ENCODE measurements at regions not wholly inside any gene's neighbourhood (a gene's known extent, or its start where the extent isn't known, plus 50 kb on each side); places are given as distances from the start of the nearest gene placed in this dataset.

- DNase-seq (ENCODE audit: low read depth in 1 of 2, low spot score in 2 of 2): no peak
- Histone ChIP-seq H3K9ac (replicated peaks in 1 of 4; ENCODE audit: extremely low read depth in 1 of 4, low read depth in 3 of 4, low read length in 3 of 4) (no peak overlapping the region), H3K14ac (ENCODE audit: insufficient read length) (no peak overlapping the region), H2BK15ac (ENCODE audit: low read length) (no peak overlapping the region), H3K18ac (ENCODE audit: extremely low read depth, low read length) (no peak overlapping the region), H3K4me3 (ENCODE audit: extremely low read depth in 1 of 4, insufficient read depth in 2 of 4, low read depth in 3 of 4, low read length in 4 of 4) (no peak overlapping the region), H2AFZ (ENCODE audit: low read length) (no peak overlapping the region), H4K5ac (ENCODE audit: insufficient read length, low read depth, low read length) (no peak overlapping the region), H3K4ac (replicated peaks; ENCODE audit: insufficient read length, low read depth, low read length) (no peak overlapping the region), H3K56ac (replicated peaks; ENCODE audit: insufficient read length, low read depth, low read length) (no peak overlapping the region), H4K8ac (ENCODE audit: extremely low read depth, insufficient read depth, low read length) (no peak overlapping the region), H3K9me3 (ENCODE audit: insufficient read depth in 2 of 2, low read depth in 1 of 2, low read length in 1 of 2) (no peaks in the 10 kb centered on the region), H3K36me3 (ENCODE audit: control insufficient read depth in 2 of 4, insufficient read depth in 4 of 4, low read length in 3 of 4) (no peaks in the 10 kb centered on the region), H2BK5ac (ENCODE audit: low read depth, low read length) (no peak overlapping the region), H3K27me3 (replicated peaks in 1 of 4; ENCODE audit: control insufficient read depth in 3 of 4, extremely low read depth in 1 of 4, insufficient read depth in 3 of 4, low read length in 3 of 4) (no peaks in the 10 kb centered on the region), H3K27ac (ENCODE audit: low read depth, low read length) (no peak overlapping the region), H4K91ac (replicated peaks; ENCODE audit: insufficient read length, low read length) (no peak overlapping the region), H4K20me1 (replicated peaks in 1 of 2; ENCODE audit: control insufficient read depth in 1 of 2, insufficient read depth in 2 of 2, low read length in 2 of 2) (no peaks in the 10 kb centered on the region), H3K4me2 (ENCODE audit: insufficient read depth in 1 of 2, low read depth in 2 of 2, low read length in 2 of 2) (no peak overlapping the region), H2BK120ac (replicated peaks; ENCODE audit: low read depth, low read length) (no peak overlapping the region), H2BK20ac (ENCODE audit: low read length) (no peak overlapping the region), H3K23ac (ENCODE audit: insufficient read length) (no peak overlapping the region), H3K23me2 (ENCODE audit: low read depth, low read length) (no peaks in the 10 kb centered on the region), H2AK5ac (ENCODE audit: low read depth, low read length) (no peak overlapping the region), H2BK12ac (ENCODE audit: low read depth, low read length) (no peak overlapping the region), H3K4me1 (replicated peaks in 1 of 4; ENCODE audit: control insufficient read depth in 3 of 4, insufficient read depth in 4 of 4, low read length in 3 of 4) (no peaks in the 10 kb centered on the region), H3K79me1 (ENCODE audit: low read depth, low read length) (no peaks in the 10 kb centered on the region), H3K79me2 (ENCODE audit: control insufficient read depth in 1 of 2, insufficient read depth in 2 of 2, low read length in 2 of 2) (no peaks in the 10 kb centered on the region)
- POLR2A ChIA-PET (ENCODE audit: partially characterized antibody): no interaction called here
- CTCF ChIA-PET (ENCODE audit: partially characterized antibody): no interaction called here
- FAIRE-seq: no peak
- no peak for TF ChIP-seq CHD1 (IDR thresholded peaks at IDR 0.05; ENCODE audit: low read depth, low read length)
- no peak for TF ChIP-seq CTBP2 (IDR thresholded peaks at IDR 0.05; ENCODE audit: borderline replicate concordance, insufficient read depth, insufficient read length, low read length)
- TF ChIP-seq RNF2 (IDR thresholded peaks at IDR 0.05; ENCODE audit: borderline replicate concordance, low read depth, low read length, missing control alignments, poor library complexity, severe bottlenecking): no peak
- TF ChIP-seq GABPA (IDR thresholded peaks at IDR 0.05; ENCODE audit: borderline replicate concordance, insufficient read depth, low read length): no peak
- no peak for TF ChIP-seq EGR1 (IDR thresholded peaks at IDR 0.05; ENCODE audit: borderline replicate concordance, low read depth, low read length)
- TF ChIP-seq HDAC6 (IDR thresholded peaks at IDR 0.05; ENCODE audit: low read depth, low read length): no peak
- TF ChIP-seq TBP (IDR thresholded peaks at IDR 0.05; ENCODE audit: low read depth, low read length): no peak
- TF ChIP-seq EZH2 (IDR thresholded peaks at IDR 0.05; ENCODE audit: low read depth, low read length, severe bottlenecking): no peak
- no peak for TF ChIP-seq SIX5 (IDR thresholded peaks at IDR 0.05; ENCODE audit: low read depth, low read length)
- TF ChIP-seq GTF2F1 (IDR thresholded peaks at IDR 0.05; ENCODE audit: borderline replicate concordance, low read depth, low read length): no peak
- TF ChIP-seq, protein P1, sequence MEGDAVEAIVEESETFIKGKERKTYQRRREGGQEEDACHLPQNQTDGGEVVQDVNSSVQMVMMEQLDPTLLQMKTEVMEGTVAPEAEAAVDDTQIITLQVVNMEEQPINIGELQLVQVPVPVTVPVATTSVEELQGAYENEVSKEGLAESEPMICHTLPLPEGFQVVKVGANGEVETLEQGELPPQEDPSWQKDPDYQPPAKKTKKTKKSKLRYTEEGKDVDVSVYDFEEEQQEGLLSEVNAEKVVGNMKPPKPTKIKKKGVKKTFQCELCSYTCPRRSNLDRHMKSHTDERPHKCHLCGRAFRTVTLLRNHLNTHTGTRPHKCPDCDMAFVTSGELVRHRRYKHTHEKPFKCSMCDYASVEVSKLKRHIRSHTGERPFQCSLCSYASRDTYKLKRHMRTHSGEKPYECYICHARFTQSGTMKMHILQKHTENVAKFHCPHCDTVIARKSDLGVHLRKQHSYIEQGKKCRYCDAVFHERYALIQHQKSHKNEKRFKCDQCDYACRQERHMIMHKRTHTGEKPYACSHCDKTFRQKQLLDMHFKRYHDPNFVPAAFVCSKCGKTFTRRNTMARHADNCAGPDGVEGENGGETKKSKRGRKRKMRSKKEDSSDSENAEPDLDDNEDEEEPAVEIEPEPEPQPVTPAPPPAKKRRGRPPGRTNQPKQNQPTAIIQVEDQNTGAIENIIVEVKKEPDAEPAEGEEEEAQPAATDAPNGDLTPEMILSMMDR (IDR thresholded peaks at IDR 0.05; ENCODE audit: control extremely low read depth in 1 of 3, insufficient read depth in 1 of 3, low read depth in 1 of 3, low read length in 3 of 3): no peak
- TF ChIP-seq CHD2 (IDR thresholded peaks at IDR 0.05; ENCODE audit: low read length): no peak
- TF ChIP-seq RAD21 (IDR thresholded peaks at IDR 0.05 in 1 of 2, conservative IDR thresholded peaks at IDR 0.05 in 1 of 2; ENCODE audit: low read depth in 2 of 2, low read length in 2 of 2): no peak
These were observed 521.8 kb downstream of the LMO7 start for GRCh38 chr13:76157926-76158325.

Measured in H1 (cell line).